Skin epidermis (tissue), 12 donors: ENCODE measurements at regions not wholly inside any gene's neighbourhood (a gene's known extent, or its start where the extent isn't known, plus 50 kb on each side); places are given as distances from the start of the nearest gene placed in this dataset.

Source experiments
- H3K27ac ChIP-seq, 21 experiments: fragments of 200-600 bp; sonication (generic) in 11 of 21; one replicate each; pipeline ENCODE4 v1.5.0; 2020; ENCODE audit warnings: mild to moderate bottlenecking in 3 of 21, inconsistent platforms in 2 of 21, moderate library complexity in 2 of 21
- H3K4me3 ChIP-seq, 7 experiments: fragments of 200-600 bp; sonication (generic) in 2 of 7; one replicate each; pipeline ENCODE4 v1.5.0; 2020; ENCODE audit warnings: inconsistent platforms in 2 of 7, mild to moderate bottlenecking in 2 of 7, moderate library complexity in 1 of 7

GRCh38 chr11:127383026-127383425 lies 382.5 kb upstream of the KIRREL3 start:
- Histone ChIP-seq H3K27ac (no peak overlapping the region), H3K4me3 (no peak overlapping the region)

DNA sequence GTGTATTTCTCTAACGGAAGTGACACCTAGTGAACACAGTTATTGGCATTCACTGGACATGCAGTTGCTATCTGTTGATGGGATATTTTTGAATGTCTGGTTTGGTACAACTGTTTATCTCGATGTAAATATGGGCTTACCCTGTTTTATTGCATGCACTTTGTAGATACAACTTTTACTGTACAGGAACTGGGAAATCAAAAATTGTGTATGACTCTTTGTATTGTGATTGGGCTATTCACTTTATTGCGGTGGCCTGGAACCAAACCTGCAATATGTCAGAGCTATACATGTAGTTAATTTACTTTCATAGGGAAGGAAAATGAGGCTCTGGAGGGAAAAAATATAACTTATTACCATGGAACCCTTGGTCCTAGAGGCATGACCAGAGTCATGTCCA lies 380.7 kb upstream of the KIRREL3 start:
- Histone ChIP-seq H3K4me3 (no peak overlapping the region), H3K27ac (no peak overlapping the region)

DNA sequence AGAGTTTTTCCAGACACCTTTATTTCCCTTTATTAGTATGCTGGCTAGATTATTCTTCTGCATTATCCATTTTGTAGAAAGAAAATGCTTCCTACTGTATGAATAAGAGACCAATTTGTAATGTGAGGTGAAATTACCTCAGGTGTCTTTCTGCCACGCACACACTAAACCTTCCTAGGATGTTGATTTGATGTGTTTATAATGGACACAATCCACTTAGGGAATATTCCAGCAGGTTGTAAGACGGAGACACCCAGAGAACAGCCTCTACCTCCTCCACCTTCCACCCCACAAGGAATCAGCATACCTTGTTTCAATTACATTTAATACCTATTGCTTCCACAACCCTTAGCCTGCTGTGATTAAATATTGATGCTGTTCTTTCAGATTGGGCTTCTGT lies 379.1 kb upstream of the KIRREL3 start:
- H3K4me3 ChIP-seq: no peak overlapping the region
- no peak overlapping the region for H3K27ac ChIP-seq

GRCh38 chr11:127376301-127376700 lies 375.7 kb upstream of the KIRREL3 start:
- Histone ChIP-seq H3K27ac (no peak overlapping the region), H3K4me3 (no peak overlapping the region)

DNA sequence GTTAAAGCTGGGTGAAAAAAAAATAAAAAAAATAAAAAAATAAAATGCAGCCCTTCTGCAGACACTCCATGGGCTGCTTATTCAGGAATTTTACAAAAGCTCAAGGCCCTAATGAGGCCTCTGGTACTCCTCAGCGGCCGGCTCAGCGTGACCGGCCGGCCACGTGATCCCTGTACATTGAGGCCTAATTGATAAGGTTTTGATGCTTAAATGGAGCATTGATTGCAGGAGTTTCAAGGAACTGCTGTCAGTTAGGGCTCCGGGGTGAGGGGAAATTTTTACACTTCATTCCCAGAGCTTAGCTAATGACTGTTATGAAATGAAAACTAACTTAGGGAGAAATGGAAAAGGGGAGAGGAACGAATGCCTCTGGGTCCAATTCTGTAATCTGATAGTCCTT lies 368.8 kb upstream of the KIRREL3 start:
- Histone ChIP-seq H3K4me3 (no peak overlapping the region), H3K27ac (no peak overlapping the region)

DNA sequence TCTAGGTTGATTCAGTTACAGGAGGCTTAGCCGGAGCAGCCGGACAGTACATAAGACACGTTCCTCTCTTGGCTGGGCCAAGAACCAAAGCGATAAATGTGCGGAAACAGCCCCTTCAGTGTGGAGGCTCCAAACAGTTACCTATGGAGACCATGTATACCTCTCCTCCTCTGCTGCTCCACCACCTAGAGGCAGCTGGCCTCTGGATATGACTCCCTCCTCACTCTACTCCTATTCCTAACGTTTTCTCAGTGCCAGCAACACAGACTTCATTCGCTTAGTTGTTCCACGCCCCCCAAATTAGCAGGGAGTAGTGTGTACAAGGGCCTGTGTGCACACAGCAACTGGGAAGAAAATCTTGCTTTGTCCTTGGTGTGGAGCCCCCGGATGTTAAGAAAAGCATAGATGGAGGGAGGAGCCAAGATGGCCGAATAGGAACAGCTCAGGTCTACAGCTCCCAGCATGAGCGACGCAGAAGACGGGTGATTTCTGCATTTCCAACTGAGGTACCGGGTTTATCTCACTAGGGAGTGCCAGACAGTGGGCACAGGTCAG lies 362.3 kb upstream of the KIRREL3 start:
- Histone ChIP-seq H3K4me3 (no peak overlapping the region), H3K27ac (no peak overlapping the region)

DNA sequence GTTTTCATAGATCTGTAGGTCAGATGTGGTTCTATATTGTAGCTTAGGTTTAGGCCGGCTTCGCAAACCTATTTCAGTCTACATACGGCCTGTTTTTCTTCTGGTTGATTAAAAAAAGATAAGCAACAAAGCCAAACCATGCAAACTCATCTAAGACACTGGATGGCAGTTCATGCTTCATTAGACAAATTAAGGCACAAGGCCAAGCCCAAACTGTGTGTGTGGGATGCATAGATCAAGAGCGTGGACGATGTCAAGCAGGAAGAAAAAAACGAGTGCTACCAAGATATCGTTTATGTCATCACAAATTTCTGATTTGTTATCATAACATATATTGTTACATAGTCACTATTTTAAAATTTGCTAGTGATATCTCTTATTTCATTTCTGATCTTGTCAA lies 357.6 kb upstream of the KIRREL3 start:
- no peak overlapping the region for H3K4me3 ChIP-seq
- H3K27ac ChIP-seq: no peak overlapping the region

DNA sequence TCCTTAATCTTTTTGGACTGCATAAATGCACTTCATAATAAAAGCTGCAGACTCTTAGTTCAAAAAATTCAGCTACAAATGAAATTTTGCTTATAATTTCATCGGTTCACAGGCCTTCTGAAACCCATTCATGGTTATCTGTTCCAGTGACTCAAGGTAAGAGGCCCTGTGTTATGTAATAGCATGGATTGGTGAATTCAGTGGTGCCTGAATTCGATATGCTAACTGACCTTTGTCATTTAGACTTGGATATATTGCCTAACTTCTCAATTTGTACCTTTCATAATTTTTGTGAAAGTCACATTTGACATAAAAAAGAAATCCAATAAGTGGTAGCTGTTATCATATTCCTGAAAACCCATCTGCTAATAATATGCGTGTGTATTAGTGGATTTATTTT lies 349.9 kb upstream of the KIRREL3 start:
- no peak overlapping the region for H3K27ac ChIP-seq
- H3K4me3 ChIP-seq: no peak overlapping the region

DNA sequence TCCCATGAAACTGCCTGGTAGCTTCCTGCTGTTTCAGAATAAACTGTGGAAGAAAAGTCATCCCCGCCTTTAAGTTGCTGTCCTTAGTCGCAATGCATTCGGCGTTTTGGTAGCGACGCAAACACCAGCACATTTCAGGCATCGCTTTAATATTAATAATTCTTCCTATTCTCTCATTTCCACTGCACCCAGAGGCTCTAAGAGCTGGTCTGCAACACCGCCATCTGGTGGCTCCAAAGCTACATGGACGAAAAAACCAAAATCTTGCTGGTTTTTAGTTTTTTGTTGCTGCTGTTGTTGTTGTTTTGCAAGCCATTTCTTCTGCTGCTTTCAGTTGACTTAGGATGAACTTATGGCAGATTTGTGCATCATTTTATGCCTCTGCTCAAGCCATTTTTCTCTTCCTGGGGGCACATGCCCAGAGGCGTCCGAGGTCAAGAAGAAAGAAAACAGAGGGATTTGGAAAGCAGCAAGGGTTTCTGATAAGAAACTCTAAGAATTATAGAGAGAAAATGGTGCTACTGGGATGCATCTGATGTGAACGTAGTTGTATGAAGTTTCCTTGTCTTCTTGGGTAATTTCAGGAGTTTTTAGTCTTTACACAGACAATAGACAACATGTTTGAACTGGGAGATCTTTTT lies 345.4 kb upstream of the KIRREL3 start:
- Histone ChIP-seq H3K4me3 (no peak overlapping the region), H3K27ac (no peak overlapping the region)

GRCh38 chr11:127340438-127340837 lies 339.9 kb upstream of the KIRREL3 start:
- Histone ChIP-seq H3K4me3 (no peak overlapping the region), H3K27ac (no peak overlapping the region)

GRCh38 chr11:127339376-127339775 lies 338.8 kb upstream of the KIRREL3 start:
- H3K4me3 ChIP-seq: no peak overlapping the region
- no peak overlapping the region for H3K27ac ChIP-seq

DNA sequence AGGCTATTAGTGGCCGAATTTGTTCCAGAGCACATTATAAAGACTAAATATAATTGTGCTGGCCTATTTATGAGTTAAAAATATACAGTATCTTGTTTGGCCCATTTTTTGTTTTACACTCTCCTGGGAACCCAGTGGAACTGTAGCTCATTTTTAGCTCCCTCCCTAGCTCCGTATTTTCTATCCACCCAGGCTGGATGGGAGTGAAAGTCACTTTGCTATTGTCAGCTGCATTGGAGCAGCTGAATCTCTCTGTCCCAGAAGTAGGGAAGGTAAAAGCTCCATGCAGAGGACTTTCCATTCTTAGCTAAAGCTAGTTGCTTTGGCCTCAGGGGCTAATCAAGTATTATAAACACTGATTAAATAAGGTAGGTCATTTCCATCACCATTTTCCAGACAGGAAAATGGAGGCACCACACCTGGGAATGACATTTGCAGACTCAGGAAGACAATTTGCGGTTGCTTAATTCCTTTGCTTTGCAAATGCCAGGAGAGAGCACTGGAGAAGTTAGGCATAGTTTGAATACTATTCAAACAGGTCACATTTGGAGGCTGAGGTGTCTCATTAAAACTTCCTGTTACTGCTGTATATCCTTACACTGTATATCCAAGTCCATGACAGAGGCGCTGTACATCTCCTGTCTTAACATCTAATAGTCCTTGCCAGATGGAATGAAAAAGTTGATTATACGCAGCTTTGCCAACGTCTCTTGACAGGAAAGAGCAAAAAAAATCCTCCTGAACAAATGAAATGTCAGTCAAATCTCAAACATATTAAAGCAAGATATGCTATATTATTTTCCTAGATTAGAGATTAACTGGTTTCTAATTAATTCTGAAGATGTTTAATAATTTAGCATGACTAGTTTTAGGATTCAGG lies 338.1 kb upstream of the KIRREL3 start:
- Histone ChIP-seq H3K4me3 (no peak overlapping the region), H3K27ac (no peak overlapping the region)

GRCh38 chr11:127334466-127334865 lies 333.9 kb upstream of the KIRREL3 start:
- no peak overlapping the region for H3K27ac ChIP-seq
- no peak overlapping the region for H3K4me3 ChIP-seq

DNA sequence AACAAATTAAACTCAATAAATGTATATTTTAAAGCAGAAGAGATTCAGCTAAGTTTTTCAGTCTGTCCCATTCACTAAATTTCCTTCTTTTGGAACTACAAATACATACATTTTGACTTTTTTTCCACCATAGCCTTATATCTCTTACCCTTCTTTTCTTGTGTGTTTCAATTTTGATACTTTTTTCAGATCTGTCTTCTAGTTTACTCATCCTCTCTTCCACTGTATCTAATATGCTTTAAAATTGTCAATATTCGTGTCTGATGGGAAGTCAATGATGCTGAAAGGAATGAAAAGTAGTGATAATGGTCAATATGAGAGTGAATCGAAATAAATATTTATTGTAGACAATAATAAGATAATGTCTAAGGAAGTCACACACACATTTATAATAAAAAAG lies 332.3 kb upstream of the KIRREL3 start:
- Histone ChIP-seq H3K27ac (no peak overlapping the region), H3K4me3 (no peak overlapping the region)

GRCh38 chr11:127330044-127330443 lies 329.5 kb upstream of the KIRREL3 start:
- Histone ChIP-seq H3K4me3 (no peak overlapping the region), H3K27ac (no peak overlapping the region)

GRCh38 chr11:127308291-127308690 lies 307.7 kb upstream of the KIRREL3 start:
- no peak overlapping the region for H3K4me3 ChIP-seq
- no peak overlapping the region for H3K27ac ChIP-seq

DNA sequence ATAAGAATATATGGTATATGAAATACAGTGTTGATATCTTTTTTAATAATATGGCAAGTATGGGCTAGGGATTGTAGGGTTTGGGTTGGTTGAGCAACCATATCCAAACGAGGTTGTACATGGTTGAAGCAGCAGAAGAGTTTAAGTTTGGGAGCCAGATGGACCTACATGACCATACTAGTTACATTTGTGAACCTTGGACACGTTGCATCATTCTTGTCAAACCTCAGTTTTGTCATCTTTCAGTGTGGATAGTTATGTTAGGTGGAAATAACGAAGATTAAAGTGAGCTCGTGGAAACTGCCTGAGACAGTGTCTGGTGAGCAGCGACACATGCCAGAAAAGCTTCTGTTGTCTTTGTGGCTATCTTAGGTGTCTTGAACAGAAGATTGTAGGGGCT lies 307.1 kb upstream of the KIRREL3 start:
- H3K27ac ChIP-seq: no peak overlapping the region
- no peak overlapping the region for H3K4me3 ChIP-seq

- Histone ChIP-seq H3K27ac (no peak overlapping the region), H3K4me3 (no peak overlapping the region)
Observed at GRCh38 chr11:127304634-127305033, 304.1 kb upstream of the KIRREL3 start.

GRCh38 chr11:127288926-127289325 lies 288.4 kb upstream of the KIRREL3 start:
- Histone ChIP-seq H3K4me3 (no peak overlapping the region), H3K27ac (no peak overlapping the region)

GRCh38 chr11:127281534-127281933 lies 281.0 kb upstream of the KIRREL3 start:
- no peak overlapping the region for H3K4me3 ChIP-seq
- no peak overlapping the region for H3K27ac ChIP-seq

DNA sequence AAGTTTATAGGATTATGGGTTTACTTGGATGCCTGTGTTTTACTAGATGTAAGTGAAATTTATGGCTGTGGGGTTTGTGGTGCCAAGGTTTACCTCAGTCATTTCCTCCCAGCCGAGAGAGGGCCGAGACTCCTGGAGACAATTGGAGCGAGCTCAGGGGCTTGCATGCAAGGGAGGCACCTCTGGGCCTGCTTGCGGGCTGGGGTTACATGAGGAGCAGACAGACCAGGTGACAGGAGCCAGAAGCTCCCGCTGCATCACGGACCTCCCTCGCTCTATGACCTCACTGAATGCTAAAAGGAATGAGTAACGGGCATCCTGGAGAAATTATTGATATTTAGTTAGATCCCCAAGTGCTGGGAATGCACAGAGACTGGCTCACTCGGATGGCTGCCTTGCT lies 275.2 kb upstream of the KIRREL3 start:
- no peak overlapping the region for H3K4me3 ChIP-seq
- no peak overlapping the region for H3K27ac ChIP-seq
